ENCODE measurements at regions not wholly inside any gene's neighbourhood (a gene's known extent, or its start where the extent isn't known, plus 50 kb on each side); places are given as distances from the start of the nearest gene placed in this dataset.

- CTCF ChIA-PET: no interaction called here
Measured at GRCh38 chr13:90770334-90770733, 577.2 kb upstream of the MIR17HG start.

More at GRCh38 chr13:90770334-90770733, 577.2 kb upstream of the MIR17HG start:
- Histone ChIP-seq H2BK120ac (ENCODE audit: low read depth, low read length) (no peak overlapping the region), H2BK20ac (ENCODE audit: low read depth, low read length) (no peak overlapping the region), H3K4me1 (ENCODE audit: control insufficient read depth, insufficient read depth, low read length) (no peaks in the 10 kb centered on the region), H3K4me2 (ENCODE audit: low read depth, low read length) (no peak overlapping the region), H3K9me3 (ENCODE audit: control insufficient read depth, insufficient read depth, low read length) (no peaks in the 10 kb centered on the region), H2AK9ac (replicated peaks; ENCODE audit: low read depth, low read length, poor library complexity) (no peak overlapping the region), H2BK15ac (ENCODE audit: low read depth, low read length) (no peak overlapping the region), H3K27ac (ENCODE audit: insufficient read depth, low read length) (no peak overlapping the region), H3K18ac (ENCODE audit: low read depth, low read length) (no peak overlapping the region), H3K56ac (ENCODE audit: extremely low read depth, insufficient read depth, low read length) (no peak overlapping the region), H3K36me3 (ENCODE audit: control insufficient read depth, insufficient read depth, low read length) (no peaks in the 10 kb centered on the region), H4K91ac (ENCODE audit: insufficient read depth, low read depth, low read length) (no peak overlapping the region), H3K27me3 (ENCODE audit: control insufficient read depth, insufficient read depth, low read length) (no peaks in the 10 kb centered on the region), H3K14ac (replicated peaks; ENCODE audit: low read depth, low read length) (no peak overlapping the region), H4K5ac (ENCODE audit: low read depth, low read length) (no peak overlapping the region), H2AK5ac (ENCODE audit: low read depth, low read length) (no peak overlapping the region), H2BK5ac (ENCODE audit: low read depth, low read length, poor library complexity, severe bottlenecking) (no peak overlapping the region), H3K79me1 (ENCODE audit: low read depth in 1 of 2, low read length in 2 of 2) (no peaks in the 10 kb centered on the region), H3K9ac (ENCODE audit: low read depth, low read length) (no peak overlapping the region), H3K23ac (ENCODE audit: low read depth, low read length) (no peak overlapping the region), H3K4ac (ENCODE audit: low read depth, low read length) (no peak overlapping the region), H2AFZ (replicated peaks; ENCODE audit: low read length, poor library complexity) (no peak overlapping the region), H4K20me1 (ENCODE audit: insufficient read depth, low read length) (no peaks in the 10 kb centered on the region), H4K8ac (ENCODE audit: low read depth in 2 of 2, low read length in 2 of 2) (no peak overlapping the region), H3K9me1 (ENCODE audit: insufficient read depth, low read length) (no peaks in the 10 kb centered on the region), H3K4me3 (ENCODE audit: insufficient read depth, low read depth, low read length) (no peak overlapping the region)
- in situ Hi-C loops (cut with MboI; ENCODE audit: low sequenced_read_pairs): no loop called here
- ATAC-seq (ENCODE audit: low read depth) (no peak), DNase-seq (no peak)
- no peak for TF ChIP-seq POLR2A (IDR thresholded peaks at IDR 0.05; ENCODE audit: low read depth, low read length)
- no TSS peak for BruUV-seq (replicated peaks)
- intact Hi-C loops (cut with micrococcal nuclease): no loop called here
- dilution Hi-C loops (cut with HindIII; ENCODE audit: low sequenced_read_pairs, unreplicated experiment): no loop called here
- WGBS, 2 experiments (ENCODE audit: extremely low coverage in 2 of 2, insufficient read length in 1 of 2): no CpG with 5 or more reads among the region's 3 CpGs
- POLR2A ChIA-PET (ENCODE audit: unreplicated experiment): no interaction called here

Measured in IMR-90 (cell line).